Hematopoietic multipotent progenitor cell treated with erythropoietin and hydrocortisone succinate and interleukin-3 and kit ligand, for 4 days (in vitro differentiated cells): ENCODE measurements at regions not wholly inside any gene's neighbourhood (a gene's known extent, or its start where the extent isn't known, plus 50 kb on each side); places are given as distances from the start of the nearest gene placed in this dataset.
"Not testable (repeated sequence)": the region's sequence is repeated elsewhere in the genome, so short reads cannot be mapped to it uniquely, and the experiment has no call there.

Experiments
- DNase-seq: peaks from one replicate; pipeline ENCODE4 v3.0.0-alpha.2; 2015

GRCh38 chr20:19121916-19122315 lies 90.5 kb upstream of the SLC24A3 start:
- DNase-seq, result no peak

GRCh38 chr20:19122395-19122794 lies 90.0 kb upstream of the SLC24A3 start:
- peak; percentile 1 for DNase-seq

GRCh38 chr20:19125508-19125907 lies 86.9 kb upstream of the SLC24A3 start:
- no peak for DNase-seq

- no peak for DNase-seq
These were observed 83.1 kb upstream of the SLC24A3 start for GRCh38 chr20:19129306-19129705.

GRCh38 chr20:19129976-19130612 lies 82.3 kb upstream of the SLC24A3 start:
- no peak for DNase-seq

GRCh38 chr20:19130613-19130984 lies 81.8 kb upstream of the SLC24A3 start:
- DNase-seq, result no peak

GRCh38 chr20:19137641-19138040 lies 74.8 kb upstream of the SLC24A3 start:
- DNase-seq, result no peak

GRCh38 chr20:19138758-19139157 lies 73.7 kb upstream of the SLC24A3 start:
- no peak for DNase-seq

GRCh38 chr20:19139584-19139983 lies 72.9 kb upstream of the SLC24A3 start:
- DNase-seq, result not testable (repeated sequence)

- DNase-seq, result no peak
These were observed 70.4 kb upstream of the SLC24A3 start for GRCh38 chr20:19141998-19142397.

GRCh38 chr20:19143890-19144289 lies 68.6 kb upstream of the SLC24A3 start:
- no peak for DNase-seq

- no peak for DNase-seq
These were observed 51.1 kb upstream of the SLC24A3 start for GRCh38 chr20:19161336-19161735.
